ENCODE measurements at regions not wholly inside any gene's neighbourhood (a gene's known extent, or its start where the extent isn't known, plus 50 kb on each side); places are given as distances from the start of the nearest gene placed in this dataset.

DNA sequence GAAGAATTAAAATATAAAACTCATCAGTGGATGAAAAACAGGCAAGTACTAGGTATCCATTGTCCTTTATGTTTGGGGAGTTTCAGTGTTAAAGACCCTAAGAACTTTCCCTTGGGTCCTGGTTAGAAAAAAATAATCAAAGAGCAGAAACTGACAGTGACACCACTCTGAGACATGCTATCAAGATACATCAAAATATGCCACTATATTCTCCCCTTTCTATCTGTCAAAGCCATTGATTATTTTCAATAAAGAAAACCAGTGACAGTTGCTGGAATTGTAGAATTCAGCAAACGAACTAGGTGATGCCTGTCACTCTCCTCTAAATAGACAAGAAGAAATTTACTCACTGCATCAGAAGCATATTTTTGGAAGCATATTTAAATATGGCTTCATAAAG lies 496.7 kb upstream of the CFAP20DC start:
- DNase-seq (ENCODE audit: low spot score in 2 of 2): no peak
- TF ChIP-seq EP300 (IDR thresholded peaks at IDR 0.05) (no peak), POLR2A (IDR thresholded peaks at IDR 0.05) (no peak), POLR2AphosphoS5 (IDR thresholded peaks at IDR 0.05) (no peak)
- TF ChIP-seq, protein P1, sequence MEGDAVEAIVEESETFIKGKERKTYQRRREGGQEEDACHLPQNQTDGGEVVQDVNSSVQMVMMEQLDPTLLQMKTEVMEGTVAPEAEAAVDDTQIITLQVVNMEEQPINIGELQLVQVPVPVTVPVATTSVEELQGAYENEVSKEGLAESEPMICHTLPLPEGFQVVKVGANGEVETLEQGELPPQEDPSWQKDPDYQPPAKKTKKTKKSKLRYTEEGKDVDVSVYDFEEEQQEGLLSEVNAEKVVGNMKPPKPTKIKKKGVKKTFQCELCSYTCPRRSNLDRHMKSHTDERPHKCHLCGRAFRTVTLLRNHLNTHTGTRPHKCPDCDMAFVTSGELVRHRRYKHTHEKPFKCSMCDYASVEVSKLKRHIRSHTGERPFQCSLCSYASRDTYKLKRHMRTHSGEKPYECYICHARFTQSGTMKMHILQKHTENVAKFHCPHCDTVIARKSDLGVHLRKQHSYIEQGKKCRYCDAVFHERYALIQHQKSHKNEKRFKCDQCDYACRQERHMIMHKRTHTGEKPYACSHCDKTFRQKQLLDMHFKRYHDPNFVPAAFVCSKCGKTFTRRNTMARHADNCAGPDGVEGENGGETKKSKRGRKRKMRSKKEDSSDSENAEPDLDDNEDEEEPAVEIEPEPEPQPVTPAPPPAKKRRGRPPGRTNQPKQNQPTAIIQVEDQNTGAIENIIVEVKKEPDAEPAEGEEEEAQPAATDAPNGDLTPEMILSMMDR (IDR thresholded peaks at IDR 0.05): no peak
- Histone ChIP-seq H3K9me3 (no peaks in the 10 kb centered on the region), H3K4me1 (no peaks in the 10 kb centered on the region), H3K27me3 (no peaks in the 10 kb centered on the region), H3K27ac (no peak overlapping the region), H3K36me3 (no peaks in the 10 kb centered on the region), H3K4me3 (no peak overlapping the region)
- WGBS: 95% methylated on average over 1 of the region's 1 CpG

DNA sequence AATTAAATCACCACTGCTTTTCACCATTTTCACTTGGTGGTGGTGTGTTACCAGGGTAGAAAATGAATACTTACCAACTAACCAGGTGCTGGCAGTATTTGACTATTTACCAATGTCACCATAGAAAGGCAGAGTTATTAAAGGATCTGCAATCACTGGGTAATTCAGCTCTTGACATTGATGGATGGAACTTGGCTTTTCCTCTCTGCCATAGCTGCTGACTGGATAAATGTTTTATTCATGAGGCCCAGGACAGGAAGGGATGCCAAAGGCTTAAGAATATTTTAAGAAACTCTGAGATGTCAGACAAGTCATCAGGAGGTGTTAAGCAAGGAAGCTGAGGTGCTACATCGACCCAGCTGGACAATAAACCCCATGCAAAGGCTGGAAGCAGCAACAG lies 495.5 kb upstream of the CFAP20DC start:
- H3K9me3 ChIP-seq: no peaks in the 10 kb centered on the region
- WGBS: 67% methylated on average over 1 of the region's 1 CpG
- TF ChIP-seq, protein P1 (IDR thresholded peaks at IDR 0.05): no peak
- TF ChIP-seq EP300 (IDR thresholded peaks at IDR 0.05) (no peak), POLR2AphosphoS5 (IDR thresholded peaks at IDR 0.05) (no peak), POLR2A (IDR thresholded peaks at IDR 0.05) (no peak)
- H3K4me1 ChIP-seq: no peaks in the 10 kb centered on the region
- H3K4me3 ChIP-seq: no peak overlapping the region
- no peak for DNase-seq (ENCODE audit: low spot score in 2 of 2)
- no peak overlapping the region for H3K27ac ChIP-seq
- no peaks in the 10 kb centered on the region for H3K27me3 ChIP-seq
- H3K36me3 ChIP-seq: no peaks in the 10 kb centered on the region

DNA sequence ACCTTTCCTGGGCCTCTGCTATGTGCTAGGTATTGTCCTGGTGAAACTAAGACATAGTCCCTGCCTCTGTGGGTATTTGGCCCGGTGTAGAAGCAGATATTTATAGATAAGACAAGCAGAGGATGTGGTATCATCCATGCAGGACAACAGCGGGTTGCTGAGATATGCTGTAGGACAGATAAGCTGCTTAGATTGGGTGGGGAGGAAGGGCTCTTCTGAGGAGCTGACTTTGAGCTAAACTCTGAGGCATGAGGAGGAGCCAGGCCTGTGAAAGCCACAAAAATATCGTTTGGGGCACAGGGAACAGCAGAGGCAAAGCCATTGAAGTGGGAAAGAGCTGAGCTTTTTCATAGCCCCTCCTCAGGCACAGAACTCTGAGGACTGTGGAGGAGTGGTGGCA lies 492.5 kb upstream of the CFAP20DC start:
- no peak overlapping the region for H3K27ac ChIP-seq
- 76% methylated on average over 3 of the region's 3 CpGs for WGBS
- no peak overlapping the region for H3K4me3 ChIP-seq
- no peaks in the 10 kb centered on the region for H3K9me3 ChIP-seq
- H3K4me1 ChIP-seq: no peaks in the 10 kb centered on the region
- no peak for TF ChIP-seq EP300 (IDR thresholded peaks at IDR 0.05)
- no peak for TF ChIP-seq POLR2A (IDR thresholded peaks at IDR 0.05)
- no peak for TF ChIP-seq POLR2AphosphoS5 (IDR thresholded peaks at IDR 0.05)
- TF ChIP-seq, protein P1 (IDR thresholded peaks at IDR 0.05): no peak
- H3K36me3 ChIP-seq: no peaks in the 10 kb centered on the region
- H3K27me3 ChIP-seq: no peaks in the 10 kb centered on the region
- DNase-seq (ENCODE audit: low spot score in 2 of 2): no peak

DNA sequence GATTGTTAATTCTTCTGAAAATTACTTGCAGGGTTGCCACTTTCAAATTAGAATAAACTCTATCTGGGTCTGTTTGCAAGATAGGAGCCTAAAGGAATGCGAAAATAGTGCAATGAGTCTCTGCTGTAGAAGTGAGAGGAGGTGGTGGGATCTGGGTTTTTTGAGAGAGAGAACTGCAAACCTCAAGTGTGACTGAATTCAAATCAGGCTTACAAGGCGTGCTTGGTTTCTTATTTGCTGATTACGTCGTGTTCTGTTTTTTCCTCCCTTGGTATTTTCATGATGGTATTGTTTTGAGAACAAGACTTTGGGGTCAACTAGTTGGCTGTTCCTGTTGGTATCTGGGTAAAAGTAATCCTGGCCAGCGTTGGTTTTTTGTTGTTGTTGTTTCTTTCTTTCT lies 490.9 kb upstream of the CFAP20DC start:
- H3K9me3 ChIP-seq: no peaks in the 10 kb centered on the region
- no peak for DNase-seq (ENCODE audit: low spot score in 2 of 2)
- H3K36me3 ChIP-seq: no peaks in the 10 kb centered on the region
- H3K27me3 ChIP-seq: no peaks in the 10 kb centered on the region
- H3K27ac ChIP-seq: no peak overlapping the region
- TF ChIP-seq POLR2A (IDR thresholded peaks at IDR 0.05) (no peak), POLR2AphosphoS5 (IDR thresholded peaks at IDR 0.05) (no peak), EP300 (IDR thresholded peaks at IDR 0.05) (no peak)
- TF ChIP-seq, protein P1 (IDR thresholded peaks at IDR 0.05): no peak
- no peaks in the 10 kb centered on the region for H3K4me1 ChIP-seq
- H3K4me3 ChIP-seq: no peak overlapping the region
- 73% methylated on average over 5 of the region's 5 CpGs for WGBS

DNA sequence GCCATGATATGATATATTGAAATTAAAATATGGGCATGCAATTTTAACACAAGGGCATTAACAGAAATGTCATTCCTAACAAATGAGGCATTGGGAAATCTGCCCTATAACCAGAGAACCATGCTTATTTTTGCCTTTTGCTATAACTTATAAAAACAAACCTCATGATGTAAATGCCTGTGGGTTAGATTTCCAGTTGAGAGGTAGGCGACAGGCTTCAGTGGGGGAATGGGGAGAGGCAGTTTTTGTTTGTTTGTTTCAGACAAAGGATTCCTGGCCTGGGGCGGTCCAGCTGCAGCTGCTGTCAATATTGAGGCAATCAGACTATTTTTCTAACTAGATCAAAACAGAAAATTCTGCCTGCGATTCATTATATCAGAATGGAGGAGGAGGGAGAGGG lies 490.4 kb upstream of the CFAP20DC start:
- H3K9me3 ChIP-seq: no peaks in the 10 kb centered on the region
- WGBS: 54% methylated on average over 3 of the region's 3 CpGs
- no peaks in the 10 kb centered on the region for H3K4me1 ChIP-seq
- no peaks in the 10 kb centered on the region for H3K27me3 ChIP-seq
- TF ChIP-seq EP300 (IDR thresholded peaks at IDR 0.05): no peak
- TF ChIP-seq, protein P1 (IDR thresholded peaks at IDR 0.05): no peak
- no peak for TF ChIP-seq POLR2A (IDR thresholded peaks at IDR 0.05)
- TF ChIP-seq POLR2AphosphoS5 (IDR thresholded peaks at IDR 0.05): no peak
- H3K36me3 ChIP-seq: no peaks in the 10 kb centered on the region
- no peak for DNase-seq (ENCODE audit: low spot score in 2 of 2)
- no peak overlapping the region for H3K27ac ChIP-seq
- H3K4me3 ChIP-seq: no peak overlapping the region
